AG10803 (cell line): ENCODE measurements at regions not wholly inside any gene's neighbourhood (a gene's known extent, or its start where the extent isn't known, plus 50 kb on each side); places are given as distances from the start of the nearest gene placed in this dataset.

Experiments
- DNase-seq: peaks from one replicate; pipeline ENCODE4 v3.0.0; 2010; ENCODE audit warnings: low read depth
- H3K4me3 ChIP-seq: 2 replicates; pipeline ENCODE4 v1.5.1; 2011; ENCODE audit warnings: mild to moderate bottlenecking, low read length, control low read depth
- CTCF ChIP-seq: conservative IDR thresholded peaks from 2 replicates; pipeline ENCODE4 v1.5.1; 2011; ENCODE audit warnings: mild to moderate bottlenecking, low read length, control low read depth, inconsistent platforms

GRCh38 chr18:46320297-46320696 is 216.1 kb downstream of the HAUS1 start:
- no peak overlapping the region for H3K4me3 ChIP-seq
- TF ChIP-seq CTCF: no peak
- DNase-seq: no peak

GRCh38 chr18:46320928-46321711 is 216.9 kb downstream of the HAUS1 start:
- no peak for TF ChIP-seq CTCF
- peak; percentile 60 for DNase-seq
- no peak overlapping the region for H3K4me3 ChIP-seq

DNA sequence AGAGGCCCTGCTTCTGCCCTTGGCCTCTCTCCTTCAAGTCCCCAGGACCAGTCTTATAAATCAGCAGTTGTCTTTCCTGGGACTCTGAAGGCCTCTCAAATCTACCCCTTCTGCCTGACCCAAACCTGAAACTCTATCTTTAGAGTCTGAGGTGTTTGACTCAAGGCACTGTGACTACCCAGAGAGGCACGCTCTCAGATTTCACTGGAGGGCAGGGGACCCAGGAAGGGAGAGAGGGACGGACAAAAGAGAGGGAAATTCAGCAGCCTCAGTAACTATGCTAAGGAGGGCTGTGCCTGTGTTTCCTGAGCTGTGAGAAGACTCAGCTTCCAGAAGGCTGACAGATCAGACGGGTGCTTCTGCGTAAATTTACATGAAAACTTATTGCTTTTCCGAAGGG is 217.8 kb downstream of the HAUS1 start:
- no peak for TF ChIP-seq CTCF
- H3K4me3 ChIP-seq: no peak overlapping the region
- DNase-seq: no peak

DNA sequence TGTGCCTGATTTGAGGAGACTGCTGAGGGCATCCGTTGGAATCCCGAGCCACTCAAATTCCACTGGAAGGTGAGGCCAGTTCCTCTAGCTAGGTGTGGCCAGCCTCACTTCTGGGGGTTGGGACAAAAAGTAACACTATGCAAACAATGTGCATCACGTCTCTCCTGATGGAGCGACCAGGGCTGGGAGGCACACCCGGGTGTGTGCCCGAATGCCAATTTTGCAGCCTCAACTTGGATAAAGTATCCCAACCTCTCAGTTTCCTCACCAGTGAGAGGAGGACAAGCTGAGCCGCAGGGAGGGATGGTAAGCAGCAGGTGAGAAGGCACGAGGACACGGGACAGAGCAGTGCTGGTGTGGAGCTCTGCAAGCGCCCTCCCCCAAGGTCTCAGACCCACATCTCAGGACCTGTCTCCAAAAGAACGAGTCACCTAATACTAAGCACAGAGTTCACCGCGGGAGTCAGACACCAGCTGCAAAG is 218.3 kb downstream of the HAUS1 start:
- TF ChIP-seq CTCF: no peak
- no peak for DNase-seq
- H3K4me3 ChIP-seq: no peak overlapping the region

- no peak for TF ChIP-seq CTCF
- DNase-seq: no peak
- no peak overlapping the region for H3K4me3 ChIP-seq
Observed at GRCh38 chr18:46322941-46323340, 218.8 kb downstream of the HAUS1 start.

- DNase-seq: peak; percentile 50
- no peak for TF ChIP-seq CTCF
- no peak overlapping the region for H3K4me3 ChIP-seq
Observed at GRCh38 chr18:46324087-46324955, 220.1 kb downstream of the HAUS1 start.
